ENCODE measurements at regions not wholly inside any gene's neighbourhood (a gene's known extent, or its start where the extent isn't known, plus 50 kb on each side); places are given as distances from the start of the nearest gene placed in this dataset.

- no peak for TF ChIP-seq POLR2AphosphoS5 (IDR thresholded peaks at IDR 0.05; ENCODE audit: low read depth, low read length)
- no peak for TF ChIP-seq CTCF (IDR thresholded peaks at IDR 0.05)
- TF ChIP-seq, protein P1, sequence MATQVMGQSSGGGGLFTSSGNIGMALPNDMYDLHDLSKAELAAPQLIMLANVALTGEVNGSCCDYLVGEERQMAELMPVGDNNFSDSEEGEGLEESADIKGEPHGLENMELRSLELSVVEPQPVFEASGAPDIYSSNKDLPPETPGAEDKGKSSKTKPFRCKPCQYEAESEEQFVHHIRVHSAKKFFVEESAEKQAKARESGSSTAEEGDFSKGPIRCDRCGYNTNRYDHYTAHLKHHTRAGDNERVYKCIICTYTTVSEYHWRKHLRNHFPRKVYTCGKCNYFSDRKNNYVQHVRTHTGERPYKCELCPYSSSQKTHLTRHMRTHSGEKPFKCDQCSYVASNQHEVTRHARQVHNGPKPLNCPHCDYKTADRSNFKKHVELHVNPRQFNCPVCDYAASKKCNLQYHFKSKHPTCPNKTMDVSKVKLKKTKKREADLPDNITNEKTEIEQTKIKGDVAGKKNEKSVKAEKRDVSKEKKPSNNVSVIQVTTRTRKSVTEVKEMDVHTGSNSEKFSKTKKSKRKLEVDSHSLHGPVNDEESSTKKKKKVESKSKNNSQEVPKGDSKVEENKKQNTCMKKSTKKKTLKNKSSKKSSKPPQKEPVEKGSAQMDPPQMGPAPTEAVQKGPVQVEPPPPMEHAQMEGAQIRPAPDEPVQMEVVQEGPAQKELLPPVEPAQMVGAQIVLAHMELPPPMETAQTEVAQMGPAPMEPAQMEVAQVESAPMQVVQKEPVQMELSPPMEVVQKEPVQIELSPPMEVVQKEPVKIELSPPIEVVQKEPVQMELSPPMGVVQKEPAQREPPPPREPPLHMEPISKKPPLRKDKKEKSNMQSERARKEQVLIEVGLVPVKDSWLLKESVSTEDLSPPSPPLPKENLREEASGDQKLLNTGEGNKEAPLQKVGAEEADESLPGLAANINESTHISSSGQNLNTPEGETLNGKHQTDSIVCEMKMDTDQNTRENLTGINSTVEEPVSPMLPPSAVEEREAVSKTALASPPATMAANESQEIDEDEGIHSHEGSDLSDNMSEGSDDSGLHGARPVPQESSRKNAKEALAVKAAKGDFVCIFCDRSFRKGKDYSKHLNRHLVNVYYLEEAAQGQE (IDR thresholded peaks at IDR 0.05; ENCODE audit: insufficient read depth in 1 of 2, low read depth in 2 of 2, low read length in 1 of 2) = no peak
- no peak for TF ChIP-seq SIN3A (IDR thresholded peaks at IDR 0.05; ENCODE audit: borderline replicate concordance, insufficient read depth, low read depth, low read length)
These were observed 592.5 kb upstream of the B3GAT1 start for GRCh38 chr11:135004495-135004894.

All from Panc1 (cell line).